ENCODE measurements at regions not wholly inside any gene's neighbourhood (a gene's known extent, or its start where the extent isn't known, plus 50 kb on each side); places are given as distances from the start of the nearest gene placed in this dataset.

- Histone ChIP-seq H3K4me3 (no peak overlapping the region), H3K36me3 (no peaks in the 10 kb centered on the region), H3K27me3 (no peaks in the 10 kb centered on the region), H3K27ac (no peak overlapping the region), H3K9me3 (no peaks in the 10 kb centered on the region), H3K4me1 (peaks cover 0 to 13% (median 0%) of the 10 kb centered on the region in 4 donors)
- no peak for TF ChIP-seq POLR2A (IDR thresholded peaks at IDR 0.05)
- no peak for TF ChIP-seq EP300 (IDR thresholded peaks at IDR 0.05)
- TF ChIP-seq, protein P1, sequence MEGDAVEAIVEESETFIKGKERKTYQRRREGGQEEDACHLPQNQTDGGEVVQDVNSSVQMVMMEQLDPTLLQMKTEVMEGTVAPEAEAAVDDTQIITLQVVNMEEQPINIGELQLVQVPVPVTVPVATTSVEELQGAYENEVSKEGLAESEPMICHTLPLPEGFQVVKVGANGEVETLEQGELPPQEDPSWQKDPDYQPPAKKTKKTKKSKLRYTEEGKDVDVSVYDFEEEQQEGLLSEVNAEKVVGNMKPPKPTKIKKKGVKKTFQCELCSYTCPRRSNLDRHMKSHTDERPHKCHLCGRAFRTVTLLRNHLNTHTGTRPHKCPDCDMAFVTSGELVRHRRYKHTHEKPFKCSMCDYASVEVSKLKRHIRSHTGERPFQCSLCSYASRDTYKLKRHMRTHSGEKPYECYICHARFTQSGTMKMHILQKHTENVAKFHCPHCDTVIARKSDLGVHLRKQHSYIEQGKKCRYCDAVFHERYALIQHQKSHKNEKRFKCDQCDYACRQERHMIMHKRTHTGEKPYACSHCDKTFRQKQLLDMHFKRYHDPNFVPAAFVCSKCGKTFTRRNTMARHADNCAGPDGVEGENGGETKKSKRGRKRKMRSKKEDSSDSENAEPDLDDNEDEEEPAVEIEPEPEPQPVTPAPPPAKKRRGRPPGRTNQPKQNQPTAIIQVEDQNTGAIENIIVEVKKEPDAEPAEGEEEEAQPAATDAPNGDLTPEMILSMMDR (IDR thresholded peaks at IDR 0.05): no peak
- WGBS, 2 donors: 91 to 95% methylated on average over 7 of the region's 7 CpGs
- DNase-seq (ENCODE audit: low spot score in 2 of 2): no peak
Measured at GRCh38 chr10:78251016-78251385, 217.3 kb downstream of the RPS24 start.

DNA sequence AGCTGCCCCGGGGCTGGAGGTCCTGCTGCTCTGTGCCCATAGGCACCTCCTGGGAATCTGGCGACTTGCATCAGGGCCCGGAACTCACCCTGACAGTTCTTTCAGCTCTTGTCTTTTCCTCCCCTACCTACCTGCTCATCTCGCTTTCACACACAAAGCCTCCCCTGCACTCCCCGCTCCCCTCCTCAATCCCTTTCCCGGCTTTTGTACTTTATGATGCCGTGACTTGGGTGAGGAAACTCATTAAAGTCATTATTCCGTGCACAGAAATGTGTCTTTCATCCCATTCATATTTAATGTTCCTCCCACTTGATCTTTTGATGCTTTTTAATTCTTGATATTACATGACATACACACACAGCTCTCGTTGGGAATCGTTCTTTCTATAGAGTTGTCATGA is 218.6 kb downstream of the RPS24 start:
- H3K27ac ChIP-seq: no peak overlapping the region
- H3K4me1 ChIP-seq: peaks cover 0 to 19% (median 0%) of the 10 kb centered on the region in 4 donors
- no peaks in the 10 kb centered on the region for H3K36me3 ChIP-seq
- no peak for DNase-seq (ENCODE audit: low spot score in 2 of 2)
- H3K27me3 ChIP-seq: no peaks in the 10 kb centered on the region
- WGBS, 2 donors: 79 to 86% methylated on average over 10 of the region's 10 CpGs
- TF ChIP-seq POLR2A (IDR thresholded peaks at IDR 0.05) (no peak), EP300 (IDR thresholded peaks at IDR 0.05) (no peak)
- TF ChIP-seq, protein P1 (IDR thresholded peaks at IDR 0.05): no peak
- no peak overlapping the region for H3K4me3 ChIP-seq
- no peaks in the 10 kb centered on the region for H3K9me3 ChIP-seq

DNA sequence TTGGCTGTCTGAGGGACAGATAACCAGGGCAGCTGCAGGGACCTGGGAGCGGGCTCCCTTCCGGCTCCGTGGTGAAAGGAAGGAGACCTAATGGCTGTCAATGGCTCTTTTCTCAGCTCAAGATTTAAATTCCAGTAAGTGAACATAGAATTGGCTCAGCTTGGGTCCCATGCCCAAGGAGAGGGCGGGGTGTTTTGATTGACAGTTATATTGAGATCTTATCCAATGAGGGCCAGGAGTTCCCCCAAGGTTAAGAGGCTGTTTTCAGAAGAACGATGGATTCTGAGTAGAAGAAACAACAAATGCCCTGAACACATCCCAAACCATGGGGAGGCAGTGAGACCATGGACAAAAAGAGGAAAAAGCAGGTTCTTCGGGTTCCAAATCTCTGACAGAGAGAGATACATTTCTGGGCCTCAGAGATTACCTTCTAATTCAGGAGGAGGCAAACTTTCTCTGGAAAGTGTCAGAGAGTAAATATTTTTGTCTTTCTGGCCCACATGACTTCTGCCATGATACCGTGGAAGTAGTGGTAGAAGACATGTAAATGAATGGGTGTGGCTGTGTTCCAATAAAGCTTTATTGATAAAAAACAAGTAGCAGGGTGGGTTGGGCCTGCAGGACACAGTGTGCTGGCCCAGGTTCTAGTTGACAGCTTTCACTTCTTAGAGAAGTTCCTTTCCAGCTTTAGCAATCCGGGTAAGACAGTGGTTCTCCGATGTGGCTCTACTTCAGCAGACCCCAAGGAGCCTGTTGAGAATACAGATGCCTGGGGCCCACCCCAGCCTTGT is 219.6 kb downstream of the RPS24 start:
- Histone ChIP-seq H3K4me3 (no peak overlapping the region), H3K27ac (no peak overlapping the region), H3K9me3 (no peaks in the 10 kb centered on the region), H3K4me1 (peaks cover 0 to 19% (median 0%) of the 10 kb centered on the region in 4 donors), H3K36me3 (no peaks in the 10 kb centered on the region), H3K27me3 (no peaks in the 10 kb centered on the region)
- DNase-seq (ENCODE audit: low spot score in 2 of 2): no peak
- WGBS, 2 donors: 79 to 85% methylated on average over 9 of the region's 9 CpGs
- TF ChIP-seq POLR2A (IDR thresholded peaks at IDR 0.05) (no peak), EP300 (IDR thresholded peaks at IDR 0.05) (no peak)
- TF ChIP-seq, protein P1 (IDR thresholded peaks at IDR 0.05): no peak

GRCh38 chr10:78254013-78254412 is 220.3 kb downstream of the RPS24 start:
- WGBS, 2 donors: 62 to 65% methylated on average over 3 of the region's 3 CpGs
- TF ChIP-seq, protein P1 (IDR thresholded peaks at IDR 0.05): no peak
- TF ChIP-seq EP300 (IDR thresholded peaks at IDR 0.05) (no peak), POLR2A (IDR thresholded peaks at IDR 0.05) (no peak)

DNA sequence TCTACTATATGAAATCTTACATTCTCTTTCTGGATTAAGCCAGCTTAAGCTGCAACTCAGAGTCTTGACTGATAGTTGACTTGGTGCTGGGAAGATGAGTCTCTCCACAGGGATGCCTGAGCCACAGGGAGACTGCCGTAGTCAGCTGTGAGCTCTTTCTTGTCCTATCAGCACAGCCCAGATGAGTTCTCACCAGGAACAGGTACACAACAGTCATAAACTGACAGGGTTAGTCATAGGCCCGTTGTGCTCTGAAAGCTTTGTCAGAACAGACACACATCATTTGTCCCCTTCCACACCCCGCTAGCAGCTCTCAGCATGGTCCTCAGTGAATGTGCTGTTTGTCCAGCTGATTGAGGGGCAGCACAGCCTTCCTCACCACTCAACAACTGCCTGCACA is 221.6 kb downstream of the RPS24 start:
- Histone ChIP-seq H3K27me3 (no peaks in the 10 kb centered on the region), H3K4me1 (peaks cover 0 to 12% (median 0%) of the 10 kb centered on the region in 4 donors), H3K4me3 (no peak overlapping the region), H3K27ac (no peak overlapping the region), H3K36me3 (no peaks in the 10 kb centered on the region), H3K9me3 (no peaks in the 10 kb centered on the region)
- DNase-seq (ENCODE audit: low spot score in 2 of 2): no peak
- 81 to 93% methylated on average over 3 of the region's 3 CpGs for WGBS, 2 donors
- TF ChIP-seq, protein P1 (IDR thresholded peaks at IDR 0.05): no peak
- TF ChIP-seq POLR2A (IDR thresholded peaks at IDR 0.05) (no peak), EP300 (IDR thresholded peaks at IDR 0.05) (no peak)

More at GRCh38 chr10:78254013-78254412, 220.3 kb downstream of the RPS24 start:
- DNase-seq (ENCODE audit: low spot score in 2 of 2): no peak
- H3K36me3 ChIP-seq: no peaks in the 10 kb centered on the region
- peaks cover 0 to 12% (median 0%) of the 10 kb centered on the region in 4 donors for H3K4me1 ChIP-seq
- H3K9me3 ChIP-seq: no peaks in the 10 kb centered on the region
- no peak overlapping the region for H3K4me3 ChIP-seq
- no peaks in the 10 kb centered on the region for H3K27me3 ChIP-seq
- H3K27ac ChIP-seq: no peak overlapping the region

All from tibial nerve (tissue), 4 donors.